SK-N-MC (cell line): ENCODE measurements at regions not wholly inside any gene's neighbourhood (a gene's known extent, or its start where the extent isn't known, plus 50 kb on each side); places are given as distances from the start of the nearest gene placed in this dataset.

Experiments used
- EZH2 ChIP-seq: fragments of 200-600 bp; sonication (generic); IDR thresholded peaks from one replicate; pipeline ENCODE4 v1.6.1; 2017; ENCODE audit warnings: antibody characterized with exemption
- POLR2AphosphoS5 ChIP-seq: IDR thresholded peaks from 2 replicates; pipeline ENCODE4 v1.6.1; 2012; ENCODE audit warnings: mild to moderate bottlenecking, low read depth, low read length, borderline replicate concordance

DNA sequence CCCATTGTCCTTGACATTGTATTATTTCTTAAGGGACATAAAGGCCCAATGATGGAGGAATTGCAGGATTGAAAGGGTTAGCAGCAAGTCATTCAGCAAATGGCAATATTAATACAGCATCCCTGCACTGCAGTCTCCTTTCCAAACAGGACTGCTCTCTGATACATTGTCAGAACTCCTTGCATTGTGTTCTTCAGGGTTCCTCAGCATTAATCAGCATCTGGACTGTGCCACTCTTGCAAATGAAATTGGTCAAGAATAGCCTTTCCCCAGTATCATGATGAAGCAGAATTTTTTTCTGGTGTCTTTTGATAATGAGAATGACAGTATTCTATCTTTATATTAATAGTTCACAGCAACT, 272.6 kb upstream of the HAND2 start:
- no peak for TF ChIP-seq POLR2AphosphoS5
- no peak for TF ChIP-seq EZH2
